Ammon's horn (tissue), 1 donor: ENCODE measurements at regions not wholly inside any gene's neighbourhood (a gene's known extent, or its start where the extent isn't known, plus 50 kb on each side); places are given as distances from the start of the nearest gene placed in this dataset.

ENCODE experiments used
- DNase-seq: peaks from one replicate; pipeline ENCODE4 v3.0.0-alpha.2; 2016; ENCODE audit warnings: low spot score

DNA sequence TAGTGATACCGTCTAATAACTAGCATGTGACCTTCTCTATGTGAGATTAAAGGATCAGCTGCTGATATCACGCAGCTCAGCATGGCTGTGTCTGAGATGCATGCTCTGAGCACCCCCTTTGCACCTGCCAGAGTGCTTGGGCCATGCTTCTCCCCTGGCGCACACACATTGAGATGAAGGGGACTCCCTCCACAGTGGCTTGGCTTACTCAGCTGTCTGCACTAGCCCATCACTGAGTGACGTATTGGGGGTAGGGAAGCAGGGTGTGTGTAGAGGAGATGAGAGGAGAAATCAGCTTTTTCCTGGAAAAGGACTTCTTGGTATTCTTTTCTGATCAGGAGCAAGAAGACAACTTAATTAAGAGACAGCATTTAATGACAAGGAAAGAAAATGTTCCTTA is 216.5 kb downstream of the BLID start:
- DNase-seq, result no peak

DNA sequence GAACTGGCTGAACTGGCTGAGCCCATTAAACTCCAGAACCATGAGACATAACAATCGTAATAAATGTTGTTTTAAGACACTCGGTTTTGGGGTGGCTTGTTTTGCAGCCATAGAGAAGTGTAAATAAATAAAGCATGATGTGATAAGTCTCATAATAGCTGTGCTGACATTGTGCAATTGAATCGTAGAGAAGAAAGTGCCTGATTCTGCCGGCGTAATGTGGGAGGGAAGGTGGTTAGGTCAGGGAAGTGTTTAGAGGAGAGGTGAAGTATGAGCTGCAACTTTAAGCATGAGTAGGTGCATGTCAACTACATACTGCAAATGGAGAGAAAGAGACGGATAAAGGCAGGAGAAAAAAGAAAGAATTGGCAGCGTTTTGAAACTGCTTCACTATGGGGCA is 217.1 kb downstream of the BLID start:
- no peak for DNase-seq

DNA sequence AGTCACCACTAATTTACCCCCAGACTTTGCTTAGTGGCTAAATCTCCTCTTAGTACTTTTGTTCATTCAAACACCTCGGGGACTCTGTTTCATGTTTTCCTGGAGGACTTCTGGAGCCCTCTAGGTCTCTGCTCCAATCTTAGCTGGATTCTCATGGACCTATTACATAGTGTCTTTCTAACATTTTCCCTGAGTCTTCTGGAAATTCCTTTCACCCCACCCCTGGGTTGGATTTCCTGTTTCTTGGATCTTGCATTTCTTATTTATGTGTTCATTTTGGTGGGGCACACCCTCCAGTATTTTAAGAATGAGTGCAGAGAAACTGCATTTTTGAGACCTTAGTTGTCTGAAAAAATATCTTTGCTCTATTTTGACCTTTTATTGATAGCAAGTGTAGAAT is 220.1 kb downstream of the BLID start:
- no peak for DNase-seq

DNA sequence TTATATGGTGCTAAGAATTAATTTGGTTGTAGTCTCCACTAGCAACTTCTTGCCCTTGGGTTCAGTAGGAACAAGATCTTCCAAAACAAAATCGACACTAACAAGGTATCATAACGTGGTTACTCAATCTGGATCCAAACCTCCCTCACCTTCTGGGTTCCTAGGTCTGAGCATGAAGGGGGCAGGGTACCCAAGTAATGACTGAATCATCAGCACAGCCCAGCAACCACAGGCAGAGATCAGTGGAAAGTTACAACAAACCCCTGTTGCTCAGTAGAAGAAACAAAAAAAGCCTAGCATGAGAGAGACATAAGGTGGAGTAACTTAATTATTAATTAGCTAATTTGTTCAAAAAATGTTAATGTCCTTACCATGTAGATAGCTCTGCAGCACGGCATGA is 221.4 kb downstream of the BLID start:
- DNase-seq, result no peak

DNA sequence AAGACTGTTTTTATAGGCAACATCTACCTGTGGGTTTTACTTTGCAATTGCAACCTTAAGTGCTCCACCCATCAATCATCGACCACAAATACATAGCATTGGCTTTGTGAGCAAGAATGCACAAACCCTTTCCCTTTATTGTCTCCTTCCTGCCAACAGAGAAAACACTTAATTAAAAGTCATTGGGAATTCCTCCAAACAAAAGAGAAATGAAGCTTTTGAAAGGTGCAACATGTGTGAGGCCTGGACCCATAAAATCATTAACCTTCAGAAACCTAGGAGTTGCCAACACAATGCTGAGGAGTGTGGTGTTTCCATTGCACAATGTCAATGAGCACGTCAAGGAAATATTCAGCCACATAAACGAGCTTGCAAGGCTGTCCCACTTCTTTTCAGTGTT is 223.2 kb downstream of the BLID start:
- DNase-seq, result no peak

DNA sequence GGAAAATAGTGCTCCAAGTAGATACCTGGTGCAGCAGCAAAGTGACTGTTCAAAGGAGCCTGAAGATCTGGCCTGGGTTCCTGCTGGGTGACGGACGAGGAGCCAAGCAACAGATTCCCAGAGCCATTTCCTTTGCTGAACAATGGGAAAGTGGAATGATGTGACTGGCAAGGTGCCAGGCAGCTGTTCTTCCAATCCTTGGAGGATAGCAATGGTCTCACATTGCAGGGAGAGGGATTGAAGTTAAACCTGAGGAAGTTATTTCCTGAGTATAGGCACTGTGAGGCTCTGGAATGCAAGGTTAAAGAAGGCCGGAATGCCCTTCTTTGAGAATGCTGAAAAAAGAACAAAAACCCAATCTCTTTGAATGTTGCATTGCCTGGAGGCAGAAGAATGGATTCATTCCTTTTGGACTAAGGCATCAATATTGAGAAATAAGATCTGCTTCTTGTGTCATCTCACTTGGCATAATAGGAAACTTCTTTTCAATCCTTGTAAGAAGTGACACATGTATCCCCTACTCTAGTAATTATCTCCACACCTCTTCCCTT is 223.8 kb downstream of the BLID start:
- DNase-seq, result no peak

DNA sequence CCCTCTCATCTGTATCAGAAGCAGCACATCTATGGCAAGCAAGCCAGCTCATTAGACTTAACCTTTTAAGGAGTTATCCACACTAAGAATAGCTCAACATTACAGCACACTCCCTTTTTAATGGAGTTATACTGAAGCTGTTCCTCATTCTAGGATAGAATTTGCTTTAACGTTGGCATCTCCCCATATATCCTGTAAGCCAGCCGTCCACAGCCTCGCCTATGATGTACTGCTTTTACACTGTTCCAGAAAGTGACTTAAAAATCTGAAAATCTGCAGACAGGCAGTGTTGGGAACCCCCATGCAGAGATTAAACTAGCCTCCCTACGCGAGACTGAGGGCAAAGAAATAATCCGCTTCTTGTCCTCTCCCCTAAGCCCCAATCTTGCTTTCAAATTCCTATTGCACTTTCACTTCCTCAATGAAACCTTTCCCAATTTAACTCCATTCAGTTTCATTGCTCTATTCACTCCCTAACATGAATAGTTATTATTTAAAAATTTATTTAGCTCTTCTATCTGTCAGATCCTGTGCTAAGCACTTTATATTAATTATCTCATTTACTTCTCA is 225.0 kb downstream of the BLID start:
- DNase-seq, result no peak

DNA sequence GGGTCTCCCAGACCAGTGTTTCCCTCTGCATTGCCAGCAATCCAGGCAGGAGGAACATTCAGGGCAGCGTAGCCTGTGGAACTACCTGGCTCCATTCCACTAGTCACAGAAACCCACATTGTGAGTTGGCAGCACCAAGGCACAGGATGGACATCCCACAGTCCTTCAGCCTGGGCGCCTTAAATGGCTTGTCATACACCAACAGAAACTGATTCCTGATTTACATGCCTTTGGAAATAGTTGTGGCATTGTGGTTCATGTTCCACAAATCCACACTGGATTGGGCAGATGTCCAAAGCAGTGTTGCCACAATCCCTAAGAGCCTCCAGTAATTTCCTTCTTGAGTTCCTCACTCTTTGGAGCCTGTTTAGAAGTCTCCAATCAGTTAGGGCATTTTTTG is 225.6 kb downstream of the BLID start:
- peak; percentile 46 for DNase-seq

DNA sequence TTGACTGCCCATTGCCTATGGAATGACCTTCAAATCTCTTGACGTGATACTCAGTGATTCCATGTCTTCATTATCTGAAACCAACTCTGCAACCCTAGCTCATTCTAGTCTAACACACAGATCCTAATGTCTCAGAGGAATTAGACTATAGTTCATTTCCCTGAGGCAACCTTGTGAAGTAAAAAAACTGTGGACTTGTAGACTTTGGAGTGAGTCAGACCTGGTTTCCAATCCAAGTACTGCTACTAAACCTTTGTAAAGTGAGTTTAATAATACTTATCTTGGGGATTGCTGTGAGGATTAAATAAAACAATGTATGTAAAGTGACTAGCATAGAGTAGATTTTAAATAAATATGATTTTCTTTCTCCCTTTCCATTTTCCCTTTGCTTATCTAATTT is 226.1 kb downstream of the BLID start:
- DNase-seq, result no peak

DNA sequence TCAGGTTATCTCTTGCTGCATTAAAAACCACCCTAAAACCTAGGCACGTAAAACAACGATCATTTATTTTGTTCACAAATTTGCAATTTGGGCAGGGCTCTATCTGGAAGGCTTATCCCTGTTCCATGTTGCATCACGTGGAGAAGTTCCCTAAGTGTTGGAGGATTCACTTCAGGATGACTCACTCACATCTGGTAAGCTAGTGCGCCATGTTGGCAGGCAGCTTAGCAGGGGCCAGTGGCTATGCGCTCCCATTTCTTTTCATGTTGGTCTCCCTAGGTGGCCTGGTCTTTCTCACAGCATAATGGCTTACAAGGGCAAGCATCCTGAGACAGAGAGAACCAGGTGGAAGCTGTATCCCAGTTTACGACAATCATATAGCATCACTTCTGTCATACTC is 226.8 kb downstream of the BLID start:
- no peak for DNase-seq

DNA sequence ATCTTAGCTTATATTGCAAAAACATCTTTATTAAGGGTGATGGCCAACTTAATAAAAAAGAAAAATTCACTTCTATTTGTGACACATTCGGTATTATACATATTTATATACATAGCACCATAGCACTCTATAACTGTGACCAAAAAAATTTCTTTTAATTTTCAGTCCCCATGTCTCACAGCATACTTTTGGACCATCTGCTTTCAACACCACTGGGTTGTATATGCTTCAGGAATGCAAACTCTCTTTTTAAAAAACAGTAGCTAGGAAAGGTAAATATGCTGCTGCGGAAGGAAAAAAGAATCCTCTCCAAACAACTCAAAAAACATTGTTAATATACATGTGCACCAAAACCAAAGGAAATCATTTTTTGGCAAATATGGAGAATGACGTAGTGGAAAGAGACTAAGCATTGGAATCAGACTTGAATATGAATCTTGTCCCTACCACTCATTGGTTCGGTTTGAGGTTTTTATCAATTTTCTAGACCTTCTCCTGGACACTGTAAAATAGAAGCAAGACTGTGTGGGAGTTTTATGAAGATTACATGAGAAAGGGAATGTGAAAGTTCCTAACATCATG is 227.9 kb downstream of the BLID start:
- no peak for DNase-seq

DNA sequence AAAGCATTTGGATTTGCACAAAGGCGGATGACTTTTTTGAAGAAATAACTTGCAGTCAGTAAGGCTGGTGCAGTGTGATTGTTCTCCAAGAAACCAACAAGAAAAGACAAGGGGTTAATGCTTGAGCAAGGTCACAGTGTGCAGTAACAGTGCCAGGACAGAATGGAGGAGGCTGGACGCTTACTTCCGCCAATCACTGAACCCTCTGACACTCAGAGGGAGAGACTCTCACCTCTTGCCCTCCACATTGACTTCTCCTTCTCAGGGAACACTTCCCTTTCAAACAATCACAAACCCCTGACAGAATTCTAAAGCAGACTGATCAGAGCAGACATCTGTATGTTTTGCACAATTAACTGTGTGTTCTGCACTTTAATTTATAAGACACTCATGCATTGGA is 228.4 kb downstream of the BLID start:
- peak; percentile 70 for DNase-seq

DNA sequence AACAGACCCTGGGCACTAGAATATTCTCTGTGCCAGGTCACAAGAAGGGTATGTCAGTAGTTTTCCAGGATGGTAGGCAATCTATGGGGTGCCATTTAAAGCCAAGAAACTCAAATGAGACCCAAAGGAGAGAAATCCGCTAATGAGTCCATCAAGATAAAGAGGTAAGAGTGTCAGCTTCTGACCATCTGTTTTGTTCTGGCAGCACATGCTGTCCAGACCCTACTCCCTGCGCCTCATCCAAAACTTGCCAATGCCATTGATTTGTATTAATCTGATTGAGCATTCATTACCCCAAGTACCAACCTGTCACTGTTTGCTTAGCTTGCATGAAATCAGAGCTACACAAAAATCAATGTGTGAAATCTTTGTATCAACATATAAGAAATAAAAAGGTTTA is 229.0 kb downstream of the BLID start:
- DNase-seq, result no peak

DNA sequence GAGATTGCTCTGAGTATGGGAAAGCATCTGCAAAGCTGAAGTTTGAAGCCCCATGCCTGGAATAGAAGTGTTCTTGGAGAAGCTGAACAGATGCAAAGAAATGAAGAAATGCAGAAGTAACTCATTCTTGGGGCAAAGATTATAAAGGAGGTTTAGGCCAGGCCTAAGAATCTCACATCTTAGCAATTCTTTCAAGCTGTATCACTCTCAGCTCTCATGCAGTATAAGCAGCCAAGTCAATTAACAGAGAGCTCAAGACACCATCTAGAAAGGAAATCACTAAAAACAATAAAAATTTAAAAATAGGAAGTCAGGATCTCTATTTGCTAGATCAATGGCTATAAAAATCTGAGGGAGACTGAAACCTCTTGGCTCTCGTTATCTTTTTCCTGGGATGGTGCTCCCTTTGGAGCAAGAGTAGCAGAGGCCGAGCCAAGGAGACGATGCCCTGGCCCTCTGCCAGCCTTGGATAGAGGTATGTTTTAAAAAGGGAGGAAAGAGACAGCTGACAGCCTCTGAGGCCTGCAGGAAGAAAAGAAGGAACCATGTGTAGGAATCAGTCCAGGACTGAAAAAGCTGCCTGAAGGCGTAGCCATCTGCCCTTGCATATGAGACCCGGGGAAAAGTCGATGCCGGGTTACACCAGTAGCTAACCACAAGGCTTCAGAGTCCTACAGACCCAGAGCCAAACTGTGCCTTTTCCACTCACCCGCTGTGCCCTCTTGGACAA is 229.8 kb downstream of the BLID start:
- peak; percentile 60 for DNase-seq

DNA sequence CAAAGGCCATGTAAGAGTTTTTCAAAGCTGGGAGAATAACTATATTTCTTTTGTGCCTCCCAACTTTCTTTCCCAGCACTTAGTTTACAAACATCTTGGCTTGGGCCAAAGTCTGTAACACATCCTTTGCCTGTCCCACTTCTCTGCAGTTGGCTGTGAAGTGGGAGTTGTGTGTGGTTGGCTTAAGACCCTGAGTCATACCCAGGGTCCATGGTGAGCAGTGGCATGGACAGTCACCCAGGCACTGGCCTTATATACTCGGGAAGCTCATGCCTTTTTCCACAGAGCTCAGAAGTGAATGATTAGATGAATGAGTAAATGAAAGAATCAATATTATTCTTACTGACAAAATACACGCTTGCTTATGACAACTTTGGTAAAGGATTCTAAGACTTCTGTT is 231.4 kb downstream of the BLID start:
- DNase-seq, result no peak

DNA sequence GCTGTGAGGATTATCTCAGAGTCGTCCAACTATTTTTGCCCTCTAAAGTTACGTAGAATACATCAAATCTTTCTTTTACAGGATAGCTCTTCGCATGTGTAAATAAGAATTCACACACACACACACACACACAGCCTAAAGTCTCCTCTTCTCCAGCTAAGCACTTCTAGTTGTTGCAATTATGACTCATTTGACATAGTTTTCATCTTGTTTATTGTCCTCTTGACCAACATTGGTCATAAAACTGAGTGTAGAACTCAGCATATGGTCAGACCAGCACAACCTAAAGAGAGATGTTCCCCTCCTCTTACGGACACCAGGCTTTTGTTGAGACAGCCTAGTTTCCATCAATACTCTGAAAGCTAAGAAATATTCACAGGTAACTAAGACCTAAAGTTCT is 234.2 kb downstream of the BLID start:
- DNase-seq, result no peak

DNA sequence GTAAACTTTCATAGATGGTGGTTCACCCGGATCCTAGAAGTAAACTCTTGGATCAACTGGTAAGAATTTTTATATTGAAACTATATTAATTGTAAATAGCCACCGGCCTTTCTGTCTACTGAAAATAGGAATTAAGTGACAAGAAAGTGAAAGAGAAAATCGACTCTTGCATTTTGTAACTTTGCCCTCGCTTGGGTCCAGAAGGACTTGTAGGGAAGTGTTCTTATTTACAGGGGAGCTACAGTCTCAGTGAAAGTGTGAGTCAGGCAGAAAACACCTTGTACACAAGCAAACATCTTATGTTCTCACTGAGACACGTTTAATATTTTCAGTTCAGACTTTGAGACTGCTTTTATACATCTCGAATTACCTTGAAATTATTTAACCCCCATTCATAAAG is 238.9 kb downstream of the BLID start:
- no peak for DNase-seq

DNA sequence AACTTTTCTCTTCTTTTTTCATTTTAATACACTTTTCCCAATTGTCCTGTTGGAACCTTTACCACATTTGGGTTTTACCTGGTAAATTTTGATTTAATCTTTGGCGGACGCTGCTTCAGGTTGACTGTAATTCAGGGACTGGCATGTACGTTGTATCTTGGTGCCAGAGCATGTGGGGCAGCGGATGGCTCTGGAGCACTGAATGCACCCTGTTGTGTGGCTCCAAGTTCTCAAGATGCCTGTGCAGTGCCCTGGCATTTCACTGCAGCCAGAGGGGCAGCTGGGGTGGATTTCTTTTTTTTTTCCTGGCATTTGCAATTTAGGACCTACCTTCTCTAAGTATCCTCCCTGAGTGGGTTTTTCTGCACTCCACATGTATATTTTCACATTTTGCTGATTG is 242.2 kb downstream of the BLID start:
- DNase-seq, result no peak

DNA sequence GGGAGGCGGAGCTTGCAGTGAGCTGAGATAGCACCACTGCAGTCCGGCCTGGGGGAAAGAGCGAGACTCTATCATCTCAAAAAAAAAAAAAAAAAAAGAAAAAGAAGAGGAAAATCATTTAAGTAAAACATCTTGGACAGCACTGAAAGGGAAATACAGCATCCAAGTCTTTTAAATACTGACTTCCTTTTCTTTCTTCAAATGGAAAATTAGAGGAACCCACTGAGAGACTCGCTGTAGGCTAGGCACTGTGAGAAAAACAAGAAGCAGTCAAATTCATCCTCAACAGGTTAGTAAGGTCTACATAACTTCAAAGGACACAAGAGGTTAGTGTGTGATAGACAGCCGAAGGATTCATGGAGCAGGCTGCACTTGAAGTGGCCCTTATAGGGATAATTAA is 243.7 kb downstream of the BLID start:
- DNase-seq, result no peak

DNA sequence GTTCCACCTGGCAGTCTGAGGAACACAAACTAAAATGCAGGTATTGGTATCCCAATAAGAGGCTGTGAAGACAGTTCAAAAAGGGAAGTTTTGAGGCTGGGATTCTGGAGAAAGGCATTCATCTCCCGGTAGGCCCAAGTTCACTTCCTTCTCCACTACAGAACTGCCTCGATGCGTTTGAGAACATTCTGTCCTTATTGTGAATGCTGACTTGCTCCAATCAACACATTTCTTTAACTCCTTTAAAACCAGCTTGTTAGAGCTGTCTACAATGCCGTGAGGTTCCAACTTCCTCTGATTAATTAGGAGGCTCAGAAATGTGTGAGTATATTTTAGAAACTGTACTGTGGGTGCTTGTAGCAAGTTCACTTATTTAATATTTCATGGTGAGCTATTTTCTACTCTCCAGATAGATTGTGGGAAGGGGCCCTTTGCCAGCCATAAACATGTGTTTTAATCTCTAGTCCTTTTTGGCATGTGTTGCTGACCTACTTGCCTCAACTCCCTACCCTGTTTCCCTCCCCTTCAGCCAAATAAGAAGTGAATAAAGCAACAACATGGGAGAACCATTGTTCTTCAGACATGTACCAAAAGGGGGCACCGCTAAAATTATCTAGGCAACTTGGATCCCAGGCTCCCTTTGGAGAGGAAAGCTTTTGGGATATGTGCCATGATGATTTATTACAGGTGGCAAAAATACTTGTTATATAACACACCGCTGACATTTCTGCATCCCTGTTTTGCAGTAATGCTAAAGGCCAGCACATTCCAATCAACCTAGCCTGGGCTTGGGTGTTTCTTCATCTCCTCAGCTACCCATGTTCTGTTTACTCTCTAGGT is 245.6 kb downstream of the BLID start:
- DNase-seq, result peak; percentile 42

DNA sequence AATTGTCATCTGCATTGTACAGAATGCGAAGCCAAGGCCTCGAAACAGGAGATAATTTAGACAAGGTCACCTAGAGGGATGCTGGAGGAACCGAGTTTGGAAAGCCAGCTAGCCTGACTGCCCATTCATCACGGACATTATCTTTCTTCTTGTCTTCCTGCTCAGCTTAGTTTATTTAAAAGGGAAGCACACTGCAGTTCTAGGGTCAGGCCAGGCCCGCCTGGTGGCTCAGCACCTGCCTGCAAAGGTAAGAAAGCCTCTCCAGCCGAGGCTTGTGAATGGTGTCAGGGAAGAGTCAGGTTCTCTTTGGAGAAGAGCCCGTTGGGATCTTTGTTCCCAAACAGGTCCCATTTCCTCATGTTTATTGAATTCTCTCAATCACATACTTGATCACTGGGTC is 246.5 kb downstream of the BLID start:
- DNase-seq, result no peak

DNA sequence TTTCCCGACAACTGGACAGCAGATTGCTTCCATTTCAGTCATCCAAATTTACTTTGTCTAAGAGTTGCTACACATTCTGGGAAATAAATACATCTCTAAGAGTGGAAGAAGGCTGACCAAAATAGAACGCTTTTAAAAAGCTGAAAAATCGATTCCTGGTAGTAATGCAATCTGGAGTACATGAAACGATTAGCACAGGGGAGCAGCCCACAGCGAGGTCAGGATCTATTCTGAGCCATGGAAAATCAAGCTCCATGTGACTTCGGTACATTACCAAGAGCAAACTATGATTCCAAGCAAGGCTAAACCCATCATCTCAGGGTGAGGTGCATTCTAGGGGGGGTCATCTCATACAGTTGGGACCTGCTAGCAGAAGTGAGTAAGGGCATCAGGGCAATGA is 249.3 kb downstream of the BLID start:
- no peak for DNase-seq

DNA sequence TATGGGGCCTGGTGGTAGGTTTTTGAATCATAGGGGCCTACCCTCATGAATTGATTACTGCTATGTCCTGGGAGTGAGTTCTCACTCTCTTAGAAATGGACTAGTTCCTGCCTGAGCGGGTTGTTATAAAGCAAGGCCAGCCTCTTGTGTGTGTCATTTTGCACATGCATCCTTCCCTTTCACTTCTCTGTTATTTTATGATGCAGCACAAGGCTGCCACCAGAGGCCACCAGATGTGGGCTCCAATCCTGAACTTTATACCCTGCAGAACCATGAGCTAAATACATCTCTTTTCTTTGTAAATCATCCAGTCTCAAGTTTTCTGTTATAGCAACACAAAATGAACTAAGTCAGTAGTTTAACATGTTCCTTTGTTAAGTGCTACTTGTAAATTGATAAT is 251.4 kb downstream of the BLID start:
- DNase-seq, result peak; percentile 30
